ENCODE measurements at regions not wholly inside any gene's neighbourhood (a gene's known extent, or its start where the extent isn't known, plus 50 kb on each side); places are given as distances from the start of the nearest gene placed in this dataset.

DNA sequence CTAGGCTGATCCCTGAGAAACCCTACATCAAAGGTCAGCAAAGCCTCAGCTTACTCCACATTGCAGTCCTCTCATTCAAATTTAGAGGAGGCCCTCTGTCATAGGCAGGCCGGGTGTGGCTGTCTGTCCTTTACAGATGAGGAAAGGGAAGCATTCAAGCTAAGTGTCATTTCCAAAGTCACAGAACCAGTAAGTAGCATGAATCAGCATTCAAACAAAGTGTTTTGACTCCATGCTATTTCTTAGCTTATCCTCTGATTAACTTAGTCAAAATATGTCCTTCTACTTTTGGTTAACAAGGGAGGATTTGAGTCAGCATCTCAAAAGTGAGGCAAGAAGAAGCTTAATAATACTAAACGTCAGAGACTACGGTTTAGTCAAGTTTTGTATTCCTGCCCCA, 409.0 kb upstream of the POU3F3 start:
- TF ChIP-seq POLR2A (IDR thresholded peaks at IDR 0.05) = no peak
- no peak for TF ChIP-seq CTCF (IDR thresholded peaks at IDR 0.05 in 8 of 11, conservative IDR thresholded peaks at IDR 0.05 in 3 of 11)

Measured in spleen (tissue), 7 donors.